CD14-positive monocyte (primary cell): ENCODE measurements at regions not wholly inside any gene's neighbourhood (a gene's known extent, or its start where the extent isn't known, plus 50 kb on each side); places are given as distances from the start of the nearest gene placed in this dataset.

Experiments
- DNase-seq, 3 donors: peaks; one replicate each; pipeline ENCODE4 v3.0.0-alpha.2; 2011 to 2022
- H2AFZ ChIP-seq: 2 replicates; pipeline ENCODE4 v1.6.0; 2012; ENCODE audit warnings: mild to moderate bottlenecking, low read depth, low read length, inconsistent platforms; ENCODE audit not compliant: insufficient read depth, poor library complexity, severe bottlenecking
- H3K27ac ChIP-seq, 2 donors: 1 replicate in 1 of 2; 2 replicates in 1 of 2; pipeline ENCODE4 v1.5.1; 2012 to 2013; ENCODE audit warnings: low read length in 2 of 2, control low read depth in 1 of 2, inconsistent platforms in 1 of 2, low read depth in 1 of 2, mild to moderate bottlenecking in 1 of 2
- H3K27me3 ChIP-seq, 2 donors: one replicate each; pipeline versions ENCODE4 v1.6.0 to v1.6.1; 2011 to 2013; ENCODE audit warnings: low read length in 2 of 2; ENCODE audit not compliant: control insufficient read depth in 2 of 2, insufficient read depth in 2 of 2
- H3K36me3 ChIP-seq, 2 donors: replicated peaks in 1 of 2; 1 replicate in 1 of 2; 2 replicates in 1 of 2; pipeline versions ENCODE4 v1.5.1 to v1.6.1; 2012 to 2013; ENCODE audit warnings: low read length in 2 of 2, control low read depth in 1 of 2, inconsistent platforms in 1 of 2, mild to moderate bottlenecking in 1 of 2; ENCODE audit not compliant: insufficient read depth in 2 of 2, control insufficient read depth in 1 of 2
- H3K4me1 ChIP-seq, 2 donors: 1 replicate in 1 of 2; 2 replicates in 1 of 2; pipeline versions ENCODE4 v1.5.1 to v1.6.1; 2012 to 2013; ENCODE audit warnings: low read length in 2 of 2, control low read depth in 1 of 2, inconsistent platforms in 1 of 2, mild to moderate bottlenecking in 1 of 2, moderate library complexity in 1 of 2; ENCODE audit not compliant: insufficient read depth in 2 of 2, control insufficient read depth in 1 of 2
- H3K4me2 ChIP-seq: replicated peaks from 2 replicates; pipeline ENCODE3; 2012; ENCODE audit warnings: low read length, moderate library complexity, mild to moderate bottlenecking; ENCODE audit not compliant: poor library complexity, severe bottlenecking; ENCODE audit errors: extremely low read depth
- H3K4me3 ChIP-seq, 3 experiments: fragments of 200-600 bp in 1 of 3; sonication (generic) in 1 of 3; replicated peaks in 1 of 3; 1 replicate in 2 of 3; 2 replicates in 1 of 3; pipeline ENCODE4 v1.5.1; 2011 to 2013; ENCODE audit warnings: low read length in 3 of 3, mild to moderate bottlenecking in 3 of 3, control low read depth in 2 of 3, low read depth in 2 of 3, inconsistent platforms in 1 of 3, moderate library complexity in 1 of 3
- H3K79me2 ChIP-seq: 2 replicates; pipeline ENCODE4 v1.6.0; 2012; ENCODE audit warnings: mild to moderate bottlenecking, control low read depth, inconsistent platforms, low read length, moderate library complexity; ENCODE audit not compliant: insufficient read depth
- H3K9ac ChIP-seq: 2 replicates; pipeline ENCODE4 v1.6.0; 2017; ENCODE audit warnings: low read length, mild to moderate bottlenecking; ENCODE audit not compliant: insufficient read depth, poor library complexity, severe bottlenecking
- H3K9me3 ChIP-seq, 2 donors: replicated peaks in 1 of 2; 1 replicate in 1 of 2; 2 replicates in 1 of 2; pipeline versions ENCODE4 v1.5.1 to v1.6.1; 2012 to 2013; ENCODE audit warnings: low read length in 2 of 2, control low read depth in 1 of 2; ENCODE audit not compliant: control insufficient read depth in 1 of 2, insufficient read depth in 1 of 2
- H4K20me1 ChIP-seq: 2 replicates; pipeline ENCODE4 v1.6.0; 2012; ENCODE audit warnings: mild to moderate bottlenecking, low read length, control low read depth, moderate library complexity; ENCODE audit not compliant: insufficient read depth
- H3K27ac Mint-ChIP-seq, 7 donors: one replicate each; pipeline ENCODE4 v1.8.0; 2020; ENCODE audit warnings: mild to moderate bottlenecking in 7 of 7, mixed read lengths in 7 of 7, moderate library complexity in 6 of 7, inconsistent platforms in 2 of 7
- H3K27me3 Mint-ChIP-seq, 3 donors: one replicate each; pipeline ENCODE4 v1.8.0; 2021 to 2022; ENCODE audit warnings: low read depth in 3 of 3, mild to moderate bottlenecking in 3 of 3, mixed read lengths in 3 of 3, moderate library complexity in 3 of 3, inconsistent platforms in 1 of 3
- H3K36me3 Mint-ChIP-seq, 2 donors: one replicate each; pipeline ENCODE4 v1.8.0; 2020; ENCODE audit warnings: mixed read lengths in 2 of 2, inconsistent platforms in 1 of 2, mild to moderate bottlenecking in 1 of 2
- H3K4me1 Mint-ChIP-seq: one replicate; pipeline ENCODE4 v1.8.0; 2020; ENCODE audit warnings: mild to moderate bottlenecking, mixed read lengths
- H3K4me3 Mint-ChIP-seq, 2 donors: one replicate each; pipeline ENCODE4 v1.8.0; 2020; ENCODE audit warnings: mild to moderate bottlenecking in 2 of 2, mixed read lengths in 2 of 2, moderate library complexity in 1 of 2
- H3K9me3 Mint-ChIP-seq, 7 donors: one replicate each; pipeline ENCODE4 v1.8.0; 2020 to 2022; ENCODE audit warnings: mixed read lengths in 7 of 7, mild to moderate bottlenecking in 6 of 7, moderate library complexity in 6 of 7, inconsistent platforms in 2 of 7
- WGBS: methylation state at CpG from one replicate; pipeline ENCODE4 v1.1.5; 2013; ENCODE audit warnings: missing lambda C conversion rate; ENCODE audit not compliant: insufficient coverage; 5-methylcytosine and 5-hydroxymethylcytosine counted together
- intact Hi-C, 2 donors: fragments of 100-400 bp; cut with micrococcal nuclease; formaldehyde crosslinking; loops; one replicate each; pipeline versions ENCODE4 v1.15.0 to v1.15.1; 2023
- TF ChIP-seq, protein P1 (sequence below): fragments of 200-600 bp; IDR thresholded peaks from one replicate; pipeline ENCODE4 v1.8.0; 2022; ENCODE audit warnings: antibody characterized with exemption, mild to moderate bottlenecking

DNA sequence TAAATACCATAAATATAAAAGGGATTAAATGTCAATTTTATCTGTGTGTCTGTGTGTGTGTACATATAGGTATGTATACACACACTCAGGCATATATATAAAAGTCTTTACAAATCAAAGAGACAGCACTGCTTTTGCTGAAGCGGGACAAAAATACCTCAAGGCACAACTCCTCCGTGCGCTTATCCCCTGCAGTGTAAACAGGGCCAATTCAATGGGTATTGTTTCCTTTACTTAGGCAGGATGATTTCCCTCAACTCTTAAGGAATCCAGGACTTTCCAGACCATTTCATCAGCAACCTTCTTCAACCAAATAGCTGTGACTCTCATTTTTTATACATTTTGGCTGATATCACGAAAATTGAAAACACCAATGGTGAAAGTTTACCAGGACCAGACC, 227.7 kb downstream of the CRPPA start:
- no peak overlapping the region for H3K4me3 Mint-ChIP-seq
- no peak for DNase-seq
- H3K9me3 Mint-ChIP-seq: peaks cover 2 to 3% (median 2%) of the 10 kb centered on the region in 7 donors
- no peak overlapping the region for H3K27ac Mint-ChIP-seq
- no peaks in the 10 kb centered on the region for H3K4me1 Mint-ChIP-seq
- H3K79me2 ChIP-seq: no peaks in the 10 kb centered on the region
- peaks cover 0 to 1% (median 0%) of the 10 kb centered on the region in 3 donors for H3K27me3 Mint-ChIP-seq
- 96% methylated on average over 4 of the region's 4 CpGs for WGBS
- no peaks in the 10 kb centered on the region for H3K36me3 Mint-ChIP-seq
- no peak overlapping the region for H2AFZ ChIP-seq
- TF ChIP-seq, protein P1, sequence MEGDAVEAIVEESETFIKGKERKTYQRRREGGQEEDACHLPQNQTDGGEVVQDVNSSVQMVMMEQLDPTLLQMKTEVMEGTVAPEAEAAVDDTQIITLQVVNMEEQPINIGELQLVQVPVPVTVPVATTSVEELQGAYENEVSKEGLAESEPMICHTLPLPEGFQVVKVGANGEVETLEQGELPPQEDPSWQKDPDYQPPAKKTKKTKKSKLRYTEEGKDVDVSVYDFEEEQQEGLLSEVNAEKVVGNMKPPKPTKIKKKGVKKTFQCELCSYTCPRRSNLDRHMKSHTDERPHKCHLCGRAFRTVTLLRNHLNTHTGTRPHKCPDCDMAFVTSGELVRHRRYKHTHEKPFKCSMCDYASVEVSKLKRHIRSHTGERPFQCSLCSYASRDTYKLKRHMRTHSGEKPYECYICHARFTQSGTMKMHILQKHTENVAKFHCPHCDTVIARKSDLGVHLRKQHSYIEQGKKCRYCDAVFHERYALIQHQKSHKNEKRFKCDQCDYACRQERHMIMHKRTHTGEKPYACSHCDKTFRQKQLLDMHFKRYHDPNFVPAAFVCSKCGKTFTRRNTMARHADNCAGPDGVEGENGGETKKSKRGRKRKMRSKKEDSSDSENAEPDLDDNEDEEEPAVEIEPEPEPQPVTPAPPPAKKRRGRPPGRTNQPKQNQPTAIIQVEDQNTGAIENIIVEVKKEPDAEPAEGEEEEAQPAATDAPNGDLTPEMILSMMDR: no peak
- no peak overlapping the region for H3K4me3 ChIP-seq
- no peak overlapping the region for H3K9ac ChIP-seq
- H3K27ac ChIP-seq: no peak overlapping the region
- H3K9me3 ChIP-seq: peaks cover 0 to 3% of the 10 kb centered on the region in 2 donors
- intact Hi-C loops: no loop called here
- no peaks in the 10 kb centered on the region for H3K4me1 ChIP-seq
- H3K36me3 ChIP-seq: no peaks in the 10 kb centered on the region
- no peaks in the 10 kb centered on the region for H4K20me1 ChIP-seq
- H3K27me3 ChIP-seq: no peaks in the 10 kb centered on the region
- H3K4me2 ChIP-seq: no peak overlapping the region

GRCh38 chr7:16189026-16189715, 232.2 kb downstream of the CRPPA start:
- Histone ChIP-seq H3K9me3 (no peaks in the 10 kb centered on the region), H4K20me1 (no peaks in the 10 kb centered on the region), H3K4me2 (no peak overlapping the region), H2AFZ (no peak overlapping the region), H3K4me3 (no peak overlapping the region), H3K79me2 (no peaks in the 10 kb centered on the region), H3K4me1 (no peaks in the 10 kb centered on the region), H3K9ac (no peak overlapping the region), H3K27ac (no peak overlapping the region), H3K36me3 (no peaks in the 10 kb centered on the region), H3K27me3 (no peaks in the 10 kb centered on the region)
- TF ChIP-seq, protein P1: no peak
- intact Hi-C loops: no loop called here
- no peak overlapping the region for H3K27ac Mint-ChIP-seq
- no peaks in the 10 kb centered on the region for H3K4me1 Mint-ChIP-seq
- WGBS: no CpG with 5 or more reads among the region's 2 CpGs
- no peaks in the 10 kb centered on the region for H3K27me3 Mint-ChIP-seq
- no peaks in the 10 kb centered on the region for H3K36me3 Mint-ChIP-seq
- no peak overlapping the region for H3K4me3 Mint-ChIP-seq
- peaks cover 0 to 8% (median 0%) of the 10 kb centered on the region in 7 donors for H3K9me3 Mint-ChIP-seq
- DNase-seq: no peak
